HG03045 (cell line): ENCODE measurements at regions not wholly inside any gene's neighbourhood (a gene's known extent, or its start where the extent isn't known, plus 50 kb on each side); places are given as distances from the start of the nearest gene placed in this dataset.

Source experiments
- ATAC-seq: cut with Tn5 transposase; IDR thresholded peaks from one replicate; pipeline ENCODE4 v1.9.1; 2021; ENCODE audit warnings: mild to moderate bottlenecking, moderate library complexity; ENCODE audit not compliant: unreplicated experiment

DNA sequence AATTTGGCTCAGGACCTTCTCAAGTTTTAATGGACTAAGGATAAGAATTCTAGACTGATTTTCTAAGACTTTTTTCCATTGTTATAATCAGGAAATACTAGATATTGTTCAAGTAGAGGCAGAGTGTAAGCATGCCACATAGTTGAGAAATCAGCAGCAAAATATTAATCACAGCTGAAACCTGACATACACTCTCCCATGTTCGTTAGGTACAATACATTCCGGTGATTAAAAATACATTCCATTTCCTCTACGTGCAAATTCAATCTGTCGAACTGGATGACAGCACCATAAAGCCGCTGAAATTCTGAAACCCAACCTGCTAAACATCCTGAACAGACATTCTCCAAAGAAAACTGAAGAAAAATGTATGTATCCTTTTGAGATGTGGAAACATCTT is 587.6 kb upstream of the DIPK2B start:
- no peak for ATAC-seq

DNA sequence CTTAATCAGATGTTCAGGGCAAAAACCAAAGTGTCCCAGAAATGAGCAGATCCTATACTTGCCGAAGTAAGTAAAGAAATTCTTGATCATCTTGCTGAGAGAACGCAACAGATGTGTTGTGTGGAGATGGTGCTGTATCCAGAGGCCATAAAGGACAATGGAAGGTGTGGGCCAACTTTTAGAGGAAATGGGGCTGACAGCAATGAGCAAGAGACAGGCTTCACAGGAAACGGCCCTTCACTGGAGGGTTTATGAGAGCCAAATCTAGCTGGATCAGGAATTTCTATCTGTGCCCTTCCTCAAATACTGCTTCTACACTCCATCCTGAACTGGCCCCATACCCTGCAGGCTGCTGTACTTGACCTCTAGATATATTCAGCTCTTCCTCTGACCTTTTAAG is 583.9 kb upstream of the DIPK2B start:
- no peak for ATAC-seq

DNA sequence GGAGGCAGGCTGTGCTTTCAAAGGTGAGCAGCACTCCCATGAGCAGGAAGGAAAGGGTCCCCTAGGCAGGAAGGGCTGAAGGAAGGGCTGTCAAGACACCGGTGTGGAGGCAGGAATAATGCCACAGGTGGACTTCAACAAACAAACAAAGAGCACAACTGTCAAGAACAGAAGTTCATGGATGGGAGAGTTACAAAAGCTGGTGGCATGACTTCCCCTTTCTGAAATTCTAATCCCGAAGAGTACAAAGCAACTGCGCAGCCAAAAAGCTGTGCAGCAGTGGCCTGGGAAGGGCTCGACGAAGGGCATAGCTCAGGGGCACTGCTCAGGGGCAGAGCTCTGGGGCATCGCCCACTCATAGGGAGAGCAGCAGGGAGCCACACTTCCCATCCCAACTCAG is 582.3 kb upstream of the DIPK2B start:
- ATAC-seq: no peak

DNA sequence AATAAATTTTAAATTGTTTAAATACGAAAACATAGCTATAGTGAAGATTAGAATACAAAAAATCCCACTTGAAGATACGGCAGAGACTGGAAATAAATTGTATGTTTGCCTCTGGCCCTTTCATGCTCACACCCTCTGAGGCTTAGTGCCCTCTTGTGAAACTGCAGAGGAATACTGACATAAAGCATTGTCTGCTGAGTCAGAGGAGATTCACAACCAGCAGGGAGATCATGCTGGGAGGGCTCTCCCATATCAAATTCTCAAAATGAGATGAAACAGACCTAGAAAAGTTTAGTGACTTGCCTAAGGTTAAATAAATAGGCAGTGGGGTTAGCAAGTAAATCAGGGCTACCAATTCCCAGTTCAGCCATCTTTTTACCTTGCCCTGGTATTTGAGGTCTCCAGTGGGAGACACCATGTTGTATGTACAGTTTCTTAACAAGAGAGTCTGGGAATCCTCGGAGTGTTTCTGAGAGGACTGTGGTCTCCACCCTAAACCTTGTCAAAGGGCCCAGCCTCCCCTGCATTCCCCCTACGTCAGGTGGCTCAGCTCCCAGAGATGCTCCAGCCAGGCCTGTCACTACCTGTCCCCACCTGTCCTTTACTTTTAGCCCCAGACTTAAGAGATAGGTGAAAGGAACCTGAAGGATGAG is 581.4 kb upstream of the DIPK2B start:
- no peak for ATAC-seq

DNA sequence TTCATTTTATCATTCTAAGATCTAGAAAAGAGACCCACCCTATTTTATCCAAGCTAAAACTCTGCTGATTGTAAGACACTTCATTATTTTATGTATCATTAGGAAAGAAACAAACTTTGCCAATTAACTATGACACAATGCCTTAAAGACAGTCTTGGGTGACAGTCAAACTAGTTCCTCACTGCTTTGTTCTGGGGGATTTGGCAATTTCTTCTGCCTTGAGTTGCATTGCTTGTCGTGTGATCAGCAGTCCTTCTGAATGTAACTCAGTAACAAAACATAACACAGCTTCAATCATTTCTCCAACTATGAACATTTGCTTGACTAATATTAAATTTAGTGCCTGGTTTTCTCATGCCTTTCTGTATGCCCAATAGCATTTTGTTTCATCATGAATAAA is 577.9 kb upstream of the DIPK2B start:
- no peak for ATAC-seq

DNA sequence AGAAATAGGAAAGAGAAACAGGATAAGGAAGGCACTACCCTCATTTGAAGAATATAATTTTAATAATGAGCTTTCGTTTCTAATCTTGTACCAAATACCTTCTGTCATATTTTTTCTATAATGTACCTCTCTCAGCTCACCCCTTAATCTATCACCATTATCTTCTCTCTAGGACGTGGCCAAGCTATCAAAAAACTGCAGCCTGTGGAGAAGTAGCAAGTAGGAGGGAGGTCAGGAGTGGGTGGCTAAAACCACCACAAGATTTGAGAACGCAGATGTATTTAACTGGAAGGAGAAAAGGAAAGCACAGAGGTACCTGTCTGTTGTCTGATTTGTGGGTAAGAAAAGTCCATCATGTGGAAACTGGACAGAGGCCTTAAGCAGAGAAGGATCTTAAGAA is 576.7 kb upstream of the DIPK2B start:
- no peak for ATAC-seq

DNA sequence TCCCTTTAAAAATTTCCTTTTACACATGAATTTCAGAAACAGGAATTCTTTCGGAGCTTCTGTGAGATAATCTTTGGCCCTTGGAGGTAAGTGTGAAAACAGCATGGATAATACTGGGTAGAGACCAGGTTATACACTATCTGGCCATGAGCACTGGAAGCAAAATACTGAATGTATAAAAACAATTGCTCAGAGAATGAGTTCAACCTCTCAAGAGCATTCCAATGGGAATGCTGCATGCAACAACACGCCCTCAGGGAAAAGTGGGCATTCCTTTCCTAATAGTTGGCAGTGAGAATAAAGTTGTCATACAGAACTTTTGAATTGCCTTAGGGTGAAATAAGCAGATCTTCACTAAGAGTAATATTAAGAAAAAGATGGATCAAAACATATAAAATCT is 574.8 kb upstream of the DIPK2B start:
- no peak for ATAC-seq

DNA sequence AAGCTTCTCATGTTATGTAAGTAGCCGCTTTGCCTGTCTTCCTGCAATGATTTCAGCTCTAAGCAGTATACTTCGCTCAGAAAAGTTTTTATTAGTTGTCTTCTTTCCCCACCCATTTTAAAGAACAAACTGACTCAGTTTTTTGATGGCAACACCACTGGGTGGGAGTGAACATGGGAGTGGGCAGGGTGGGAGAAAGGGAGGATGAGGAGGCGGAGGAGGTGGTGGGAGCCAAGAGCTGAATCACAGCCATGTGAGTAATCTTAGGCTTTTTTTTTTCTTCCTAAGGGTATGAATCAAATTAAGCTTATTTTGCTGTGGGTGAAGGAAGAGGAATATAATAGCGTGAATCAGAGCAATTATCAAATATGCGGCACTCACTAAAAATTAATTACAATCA is 574.3 kb upstream of the DIPK2B start:
- no peak for ATAC-seq

DNA sequence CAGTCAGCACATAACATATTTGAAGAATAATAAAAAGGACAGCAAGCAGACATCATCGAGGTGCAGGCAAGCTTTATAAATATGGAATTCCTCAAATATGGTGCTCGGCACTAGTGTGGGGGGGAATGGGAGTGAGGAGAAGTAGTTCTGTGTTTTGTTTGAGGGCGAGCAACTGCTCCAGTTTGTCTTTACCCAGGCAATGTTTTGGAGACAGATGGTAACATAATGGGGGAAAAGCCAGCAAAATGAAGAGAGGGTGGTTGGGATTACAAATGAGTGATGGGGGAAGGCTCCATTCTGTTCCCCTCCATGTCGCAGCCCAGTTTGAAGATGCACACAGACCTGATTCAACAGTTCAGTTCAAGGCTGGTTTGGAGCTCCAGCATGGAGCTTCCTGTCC is 572.9 kb upstream of the DIPK2B start:
- no peak for ATAC-seq

DNA sequence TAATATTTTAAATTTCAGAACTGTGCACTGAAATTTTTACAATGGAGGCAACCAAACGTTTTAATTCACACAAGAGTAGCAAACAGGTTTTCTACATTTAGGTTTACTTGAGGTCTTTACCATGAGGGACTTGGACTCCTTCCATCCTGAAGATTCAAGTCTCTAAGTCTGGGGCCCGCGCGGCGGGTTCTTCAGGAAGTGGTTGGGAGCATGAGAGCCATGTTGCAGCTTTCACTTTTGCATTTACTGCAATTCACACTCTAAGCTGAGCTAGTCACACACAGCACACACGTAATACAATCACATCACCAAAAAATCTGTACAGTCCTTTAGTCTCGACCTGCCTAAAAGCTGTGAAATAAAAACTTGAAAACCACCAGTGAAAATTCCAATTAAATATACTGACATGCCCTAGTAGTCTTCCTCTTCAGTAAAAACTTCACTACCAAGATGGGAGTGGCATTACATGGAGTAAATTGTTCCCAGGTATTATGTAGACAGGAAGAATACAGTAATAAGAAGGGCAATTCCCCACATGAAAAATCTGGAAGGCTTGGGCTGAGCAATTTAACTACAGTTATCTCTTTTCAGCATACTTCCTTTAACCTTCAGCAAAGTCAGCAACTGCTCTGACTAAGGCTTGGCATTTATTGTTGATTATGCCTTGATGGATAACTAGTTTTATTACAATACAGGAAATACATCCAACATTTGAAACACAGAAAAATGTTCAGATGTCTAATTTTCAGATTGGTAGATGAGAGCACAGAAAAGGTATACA is 571.1 kb upstream of the DIPK2B start:
- peak; percentile 60 for ATAC-seq

DNA sequence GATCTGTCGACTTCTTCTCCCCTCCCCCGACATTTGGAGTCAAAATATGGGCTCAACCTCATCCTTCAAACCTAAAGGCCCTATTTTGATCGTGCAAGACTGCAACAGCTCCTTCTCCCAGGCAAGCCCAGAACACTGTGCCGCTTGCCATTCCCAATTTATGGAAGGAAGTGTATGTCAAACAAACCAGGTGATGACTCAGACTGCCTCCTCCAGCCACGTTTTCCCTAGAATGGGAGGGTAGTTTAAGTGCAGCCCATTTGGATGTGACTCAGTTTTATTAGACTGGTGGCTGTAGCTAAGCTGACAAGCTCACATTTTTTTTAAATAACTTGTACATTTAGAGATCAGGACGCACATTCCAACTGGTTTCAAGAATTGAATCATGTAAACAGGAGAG is 570.4 kb upstream of the DIPK2B start:
- no peak for ATAC-seq

DNA sequence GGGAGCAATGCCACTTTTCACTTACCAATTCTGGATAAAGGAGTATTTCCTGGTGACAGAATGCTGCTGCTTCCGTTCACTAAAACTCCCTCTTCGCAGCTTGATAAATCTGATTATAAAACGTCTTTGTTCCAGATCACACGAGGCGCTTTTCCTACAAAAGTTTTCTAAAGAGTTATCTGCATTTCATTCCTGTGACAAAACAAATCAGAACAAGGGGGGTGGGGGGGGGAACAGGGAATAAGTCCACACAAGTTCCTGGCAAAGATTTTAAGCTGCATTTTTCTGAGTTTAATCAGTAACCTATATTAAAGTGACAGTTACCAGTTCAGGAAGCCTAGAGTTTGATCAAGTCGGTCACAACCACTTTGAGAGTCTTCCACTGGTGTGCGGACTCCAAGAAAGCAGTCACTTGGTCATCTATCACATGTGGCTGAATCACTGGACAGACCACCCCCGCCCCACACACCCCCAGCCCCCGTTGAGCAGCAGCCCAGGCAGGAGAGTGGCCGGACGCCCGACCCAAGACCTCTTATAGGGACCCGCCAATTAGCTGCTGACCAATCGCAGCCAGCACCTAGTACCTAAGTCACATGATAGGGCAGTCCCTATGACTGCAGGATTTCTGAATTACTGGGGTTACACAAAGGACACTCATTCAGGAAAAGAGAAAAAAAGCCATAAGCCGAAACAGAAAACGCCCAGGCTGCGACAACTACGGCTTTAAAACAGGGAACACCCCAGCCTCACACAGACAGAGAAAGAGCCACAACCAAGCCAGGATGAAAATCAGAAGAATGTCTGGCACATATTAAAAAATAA is 569.3 kb upstream of the DIPK2B start:
- peak; percentile 81 for ATAC-seq

DNA sequence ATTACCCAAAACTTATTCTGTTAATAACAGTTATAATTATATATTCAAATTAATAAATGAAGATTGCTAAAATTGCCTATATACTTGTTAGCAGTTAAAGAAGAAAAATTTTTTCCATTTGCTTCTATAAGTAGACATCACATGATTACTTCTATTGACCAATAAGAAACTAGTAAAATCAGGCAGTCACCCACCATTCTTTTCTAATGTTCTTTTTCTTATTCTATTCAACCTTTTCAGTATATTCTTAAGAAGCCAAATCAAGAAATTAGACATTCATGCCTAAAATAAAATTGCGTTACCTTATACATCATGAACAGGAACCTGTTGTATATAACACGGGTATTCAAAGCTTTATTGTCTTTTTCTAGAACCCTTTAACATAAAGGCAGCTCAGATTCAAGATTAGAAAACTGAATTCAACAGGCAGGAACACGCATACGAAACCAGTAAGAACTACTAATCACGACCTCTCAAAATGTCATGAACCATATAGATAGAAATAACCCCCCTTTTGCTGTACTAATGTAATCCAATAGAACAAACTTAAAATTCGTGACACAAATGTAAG is 568.1 kb upstream of the DIPK2B start:
- no peak for ATAC-seq

DNA sequence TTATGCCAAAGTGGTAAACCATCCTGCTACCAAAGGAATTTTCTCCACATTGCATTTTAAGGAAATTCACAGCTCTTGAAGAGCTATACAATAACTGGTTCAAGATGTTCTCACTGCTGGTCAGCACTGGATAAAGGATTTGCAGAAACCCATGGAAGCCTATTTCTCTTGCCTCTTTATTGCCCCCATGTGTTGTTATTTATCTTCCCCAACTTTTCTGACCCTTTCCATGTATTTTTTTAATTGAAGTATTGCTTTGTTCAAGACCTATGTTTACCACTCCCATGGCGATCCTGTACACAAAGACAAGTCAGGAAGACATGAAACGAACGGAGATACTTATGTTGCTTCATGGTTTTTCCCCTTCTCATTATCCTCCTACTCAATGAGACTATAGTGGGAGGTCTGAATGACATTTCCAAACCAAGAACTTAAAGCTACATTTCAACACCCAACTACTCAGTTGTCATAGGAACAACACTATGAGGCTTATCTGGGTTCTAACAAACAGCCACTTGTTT is 566.4 kb upstream of the DIPK2B start:
- ATAC-seq: no peak

DNA sequence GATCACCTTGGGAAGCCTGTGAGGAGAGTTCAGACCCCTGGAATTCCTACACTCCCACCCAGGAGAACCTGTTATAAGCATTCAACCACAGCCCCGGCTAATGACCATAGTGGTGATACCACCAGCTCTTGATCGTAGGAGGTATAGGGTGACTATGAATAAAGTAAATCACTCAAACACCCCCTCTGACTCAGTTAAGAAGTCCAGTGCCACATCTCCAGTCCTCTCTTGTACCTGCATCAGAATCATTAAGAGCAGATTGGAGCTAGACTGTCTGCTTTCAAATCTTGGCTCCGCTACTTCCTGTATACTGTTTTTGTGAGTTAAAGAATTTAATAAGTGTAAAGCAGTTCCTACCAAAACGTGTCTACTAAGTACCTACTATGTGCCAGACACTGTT is 565.1 kb upstream of the DIPK2B start:
- ATAC-seq: no peak

DNA sequence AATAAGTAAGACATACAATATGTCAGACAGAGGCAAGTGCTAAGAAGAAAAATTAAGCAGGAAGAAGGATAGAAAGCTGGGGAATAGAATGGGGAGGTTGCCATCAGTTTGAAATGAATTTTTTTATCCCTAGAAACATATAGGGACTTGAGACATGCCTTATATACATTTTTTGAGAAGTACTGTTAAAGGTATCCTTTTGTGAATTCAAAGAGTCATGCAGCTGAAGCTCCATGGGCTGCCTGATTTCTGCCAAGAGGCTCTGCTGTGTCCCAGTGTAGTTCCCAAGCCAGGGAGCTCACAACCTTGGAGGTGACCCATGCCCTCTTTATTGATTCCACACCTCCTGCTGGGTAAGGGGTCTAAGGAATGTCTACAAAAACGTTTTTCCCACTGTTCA is 564.6 kb upstream of the DIPK2B start:
- ATAC-seq: no peak

DNA sequence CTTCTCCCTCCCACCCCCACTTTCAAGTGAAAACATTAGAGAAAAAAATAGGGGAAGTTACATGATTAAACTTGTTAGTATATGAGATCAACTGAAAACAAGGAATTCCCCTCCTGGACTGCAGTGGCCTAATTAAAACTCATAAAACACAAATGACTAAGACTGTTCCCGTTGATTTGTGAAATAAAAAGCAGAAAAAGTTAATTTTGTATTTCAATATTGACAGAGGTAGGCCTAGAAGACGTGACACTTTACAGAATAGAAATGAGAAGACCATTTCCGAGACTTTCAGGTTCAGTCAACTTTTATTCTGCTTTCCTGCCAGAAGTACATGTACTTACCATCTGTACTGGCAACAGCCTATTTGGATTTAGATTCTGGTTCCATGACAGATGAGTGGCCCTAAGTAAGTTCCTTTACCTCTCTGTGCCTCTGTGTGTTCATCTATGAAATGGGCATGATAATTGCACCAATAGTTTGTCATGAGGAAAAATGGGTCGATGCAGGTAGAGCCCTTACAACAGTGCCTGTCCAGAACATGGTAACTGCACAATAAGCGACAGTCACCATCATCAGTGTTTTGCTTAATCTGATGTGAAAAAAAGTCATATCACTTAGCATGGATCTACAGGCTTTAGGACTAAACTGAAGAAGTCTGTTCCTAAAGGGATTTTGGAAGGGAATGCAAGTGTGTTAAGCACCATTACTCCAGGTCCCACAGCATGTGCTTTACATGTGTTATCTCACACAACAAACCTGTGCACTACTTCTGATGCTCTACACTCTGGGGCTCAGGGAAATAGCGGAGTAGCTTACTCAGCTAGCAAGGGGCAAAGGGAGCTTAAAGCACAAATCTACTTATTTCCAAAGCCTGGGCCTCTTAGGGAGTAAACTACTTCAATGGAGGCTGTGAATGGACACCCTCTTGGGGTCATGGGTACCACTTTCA is 562.3 kb upstream of the DIPK2B start:
- ATAC-seq: peak; percentile 40

DNA sequence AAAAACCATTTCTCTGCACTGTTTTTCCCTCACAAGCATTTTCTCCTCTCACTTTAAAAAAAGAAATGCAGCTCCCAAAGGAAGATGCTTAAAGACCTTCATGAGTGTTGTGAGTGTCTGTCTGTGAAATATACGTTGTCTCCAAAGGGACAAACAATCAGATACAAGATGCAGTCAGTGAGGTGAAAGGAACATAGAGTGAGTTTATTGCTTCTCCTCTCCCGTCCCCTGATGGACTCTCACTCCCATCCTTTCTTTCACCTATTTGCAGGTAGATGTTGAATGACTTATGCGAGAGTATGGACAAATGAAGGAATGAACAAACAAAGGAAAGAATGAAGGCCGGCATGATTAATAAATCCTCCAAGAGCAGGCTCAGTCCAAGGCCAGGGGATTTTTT is 561.2 kb upstream of the DIPK2B start:
- ATAC-seq: no peak

DNA sequence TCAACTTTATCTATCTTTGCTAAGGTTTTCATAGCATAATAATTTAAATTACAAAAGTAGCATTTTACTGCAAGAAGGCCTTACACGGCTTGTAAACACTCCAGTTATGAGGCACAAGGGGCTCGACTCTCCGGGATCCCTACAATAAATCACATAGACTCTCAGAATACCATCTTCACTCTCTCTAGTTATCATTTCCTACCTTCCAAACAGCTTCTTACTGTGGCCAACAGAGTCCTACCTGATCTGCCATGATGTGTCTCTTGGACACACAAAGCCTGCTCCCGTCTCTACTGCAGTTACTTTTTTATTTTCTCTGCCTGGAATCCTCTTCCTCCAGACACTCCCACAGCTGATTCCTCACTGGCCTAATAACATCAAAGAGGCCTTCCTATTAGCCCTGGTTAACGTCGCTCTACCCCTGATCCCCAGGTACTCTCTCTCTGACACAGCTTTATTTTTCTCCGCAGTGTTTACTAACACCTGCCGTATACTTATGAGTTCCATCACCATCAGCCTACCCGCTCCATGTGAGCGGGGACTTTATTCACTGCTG is 559.6 kb upstream of the DIPK2B start:
- no peak for ATAC-seq
